ENCODE measurements at regions not wholly inside any gene's neighbourhood (a gene's known extent, or its start where the extent isn't known, plus 50 kb on each side); places are given as distances from the start of the nearest gene placed in this dataset.

GRCh38 chr17:79530361-79531105 is 80.3 kb downstream of the RBFOX3 start:
- TF ChIP-seq POLR2A (IDR thresholded peaks at IDR 0.05) (no peak), CTCF (IDR thresholded peaks at IDR 0.05) (no peak)

Measured in uterus (tissue), 2 donors.